ENCODE measurements at regions not wholly inside any gene's neighbourhood (a gene's known extent, or its start where the extent isn't known, plus 50 kb on each side); places are given as distances from the start of the nearest gene placed in this dataset.

GRCh38 chr2:181396256-181397123 is 60.7 kb upstream of the ITGA4 start:
- DNase-seq: no peak

GRCh38 chr2:181397331-181397730 is 59.9 kb upstream of the ITGA4 start:
- no peak for DNase-seq

- DNase-seq: no peak
These were observed 59.2 kb upstream of the ITGA4 start for GRCh38 chr2:181398000-181398399.

GRCh38 chr2:181399027-181399426 is 58.2 kb upstream of the ITGA4 start:
- DNase-seq: no peak

DNA sequence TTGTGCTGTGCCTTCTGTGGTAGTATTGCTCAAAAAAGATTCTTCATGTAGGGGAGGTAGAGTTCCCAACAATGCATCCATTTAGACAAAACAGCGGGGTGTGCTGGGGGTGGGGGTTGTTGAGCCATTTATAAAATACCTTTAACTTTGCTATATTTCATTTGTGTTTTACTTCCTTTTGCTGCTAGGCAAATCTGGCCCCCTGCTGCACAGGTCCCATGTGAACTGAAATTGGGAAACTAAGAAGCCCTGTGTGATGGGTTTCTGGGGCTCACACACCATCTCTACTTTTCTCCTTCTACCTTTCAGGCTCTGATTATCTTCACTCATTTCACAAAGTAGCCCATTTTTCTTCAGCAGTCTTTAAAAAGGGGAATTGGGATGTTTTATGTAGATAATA is 52.7 kb upstream of the ITGA4 start:
- DNase-seq: no peak

- no peak for DNase-seq
These were observed 50.0 kb upstream of the ITGA4 start for GRCh38 chr2:181407171-181407570.

Measured in retina (tissue), 1 donor.